Activated naive CD4-positive, alpha-beta T cell treated with anti-CD3 and anti-CD28 coated beads, Interleukin-2, amount 50 U/mL, for 72 hours (primary cell): ENCODE measurements at regions not wholly inside any gene's neighbourhood (a gene's known extent, or its start where the extent isn't known, plus 50 kb on each side); places are given as distances from the start of the nearest gene placed in this dataset.

Experiments
- ATAC-seq, 2 donors: fragments of 150-1000 bp; cut with Tn5 transposase; 2 replicates each; pipeline ENCODE4 v1.10.0; 2021; ENCODE audit warnings: mild to moderate bottlenecking in 2 of 2, moderate library complexity in 2 of 2
- DNase-seq, 2 donors: peaks; one replicate each; pipeline ENCODE4 v3.0.0; 2021 to 2022; ENCODE audit warnings: low spot score in 2 of 2
- H3K27ac Mint-ChIP-seq, 2 donors: one replicate each; pipeline ENCODE4 v1.8.0; 2022; ENCODE audit warnings: mild to moderate bottlenecking in 2 of 2, mixed read lengths in 2 of 2
- H3K36me3 Mint-ChIP-seq, 2 donors: one replicate each; pipeline ENCODE4 v1.8.0; 2022; ENCODE audit warnings: mixed read lengths in 2 of 2
- H3K9me3 Mint-ChIP-seq, 2 donors: one replicate each; pipeline ENCODE4 v1.8.0; 2022; ENCODE audit warnings: mixed read lengths in 2 of 2

- ATAC-seq (no peak), DNase-seq (no peak)
Measured at GRCh38 chr1:68320349-68320748, 88.0 kb upstream of the WLS start.

GRCh38 chr1:68319907-68320306 lies 87.6 kb upstream of the WLS start:
- no peaks in the 10 kb centered on the region for H3K36me3 Mint-ChIP-seq
- peaks cover 0 to 4% of the 10 kb centered on the region in 2 donors for H3K9me3 Mint-ChIP-seq
- DNase-seq, result no peak
- ATAC-seq, result no peak
- no peak overlapping the region for H3K27ac Mint-ChIP-seq

More at GRCh38 chr1:68320349-68320748, 88.0 kb upstream of the WLS start:
- H3K36me3 Mint-ChIP-seq, result no peaks in the 10 kb centered on the region
- H3K27ac Mint-ChIP-seq, result no peak overlapping the region
- peaks cover 0 to 4% of the 10 kb centered on the region in 2 donors for H3K9me3 Mint-ChIP-seq

GRCh38 chr1:68317543-68317942 lies 85.2 kb upstream of the WLS start:
- H3K9me3 Mint-ChIP-seq, result peaks cover 0 to 4% of the 10 kb centered on the region in 2 donors
- no peak overlapping the region for H3K27ac Mint-ChIP-seq
- no peak for DNase-seq
- ATAC-seq, result no peak
- no peaks in the 10 kb centered on the region for H3K36me3 Mint-ChIP-seq

GRCh38 chr1:68314151-68314780 lies 81.9 kb upstream of the WLS start:
- H3K27ac Mint-ChIP-seq, result no peak overlapping the region
- no peak for ATAC-seq
- peaks cover 0 to 7% of the 10 kb centered on the region in 2 donors for H3K9me3 Mint-ChIP-seq

GRCh38 chr1:68313735-68314134 lies 81.4 kb upstream of the WLS start:
- Mint-ChIP-seq H3K27ac (no peak overlapping the region), H3K36me3 (no peaks in the 10 kb centered on the region), H3K9me3 (peaks cover 0 to 7% of the 10 kb centered on the region in 2 donors)
- ATAC-seq (no peak), DNase-seq (no peak)

More at GRCh38 chr1:68314151-68314780, 81.9 kb upstream of the WLS start:
- no peaks in the 10 kb centered on the region for H3K36me3 Mint-ChIP-seq
- no peak for DNase-seq

GRCh38 chr1:68308034-68308433 lies 75.7 kb upstream of the WLS start:
- no peak for DNase-seq
- H3K27ac Mint-ChIP-seq, result no peak overlapping the region
- H3K9me3 Mint-ChIP-seq, result peaks cover 0 to 3% of the 10 kb centered on the region in 2 donors
- no peaks in the 10 kb centered on the region for H3K36me3 Mint-ChIP-seq
- ATAC-seq, result no peak

- no peaks in the 10 kb centered on the region for H3K36me3 Mint-ChIP-seq
- ATAC-seq (no peak), DNase-seq (no peak)
- peaks cover 0 to 3% of the 10 kb centered on the region in 2 donors for H3K9me3 Mint-ChIP-seq
- H3K27ac Mint-ChIP-seq, result no peak overlapping the region
Measured at GRCh38 chr1:68307378-68307787, 75.1 kb upstream of the WLS start.

GRCh38 chr1:68301471-68302001 lies 69.2 kb upstream of the WLS start:
- Mint-ChIP-seq H3K36me3 (no peaks in the 10 kb centered on the region), H3K27ac (no peak overlapping the region), H3K9me3 (no peaks in the 10 kb centered on the region)
- no peak for ATAC-seq
- no peak for DNase-seq

- DNase-seq, result no peak
- no peak for ATAC-seq
- Mint-ChIP-seq H3K27ac (no peak overlapping the region), H3K36me3 (no peaks in the 10 kb centered on the region), H3K9me3 (no peaks in the 10 kb centered on the region)
Measured at GRCh38 chr1:68294367-68295066, 62.2 kb upstream of the WLS start.

GRCh38 chr1:68293609-68294366 lies 61.5 kb upstream of the WLS start:
- H3K36me3 Mint-ChIP-seq, result no peaks in the 10 kb centered on the region
- H3K27ac Mint-ChIP-seq, result no peak overlapping the region
- ATAC-seq (no peak), DNase-seq (no peak)
- no peaks in the 10 kb centered on the region for H3K9me3 Mint-ChIP-seq

GRCh38 chr1:68293122-68293521 lies 60.8 kb upstream of the WLS start:
- Mint-ChIP-seq H3K9me3 (no peaks in the 10 kb centered on the region), H3K27ac (no peak overlapping the region), H3K36me3 (no peaks in the 10 kb centered on the region)
- DNase-seq (no peak), ATAC-seq (no peak)

GRCh38 chr1:68291688-68292384 lies 59.5 kb upstream of the WLS start:
- H3K27ac Mint-ChIP-seq, result no peak overlapping the region
- DNase-seq, result no peak
- no peaks in the 10 kb centered on the region for H3K9me3 Mint-ChIP-seq
- no peaks in the 10 kb centered on the region for H3K36me3 Mint-ChIP-seq
- ATAC-seq, result no peak

- ATAC-seq, result no peak
- no peak overlapping the region for H3K27ac Mint-ChIP-seq
- no peaks in the 10 kb centered on the region for H3K36me3 Mint-ChIP-seq
Measured at GRCh38 chr1:68287241-68287640, 54.9 kb upstream of the WLS start.

GRCh38 chr1:68285046-68285445 lies 52.7 kb upstream of the WLS start:
- DNase-seq (no peak), ATAC-seq (no peak)
- no peaks in the 10 kb centered on the region for H3K36me3 Mint-ChIP-seq
- no peak overlapping the region for H3K27ac Mint-ChIP-seq
- H3K9me3 Mint-ChIP-seq, result peaks cover 0 to 4% of the 10 kb centered on the region in 2 donors

More at GRCh38 chr1:68287241-68287640, 54.9 kb upstream of the WLS start:
- H3K9me3 Mint-ChIP-seq, result no peaks in the 10 kb centered on the region
- DNase-seq, result no peak

GRCh38 chr1:68281946-68282615 lies 49.8 kb upstream of the WLS start:
- ATAC-seq, result no peak
- Mint-ChIP-seq H3K9me3 (peaks cover 0 to 4% of the 10 kb centered on the region in 2 donors), H3K27ac (no peak overlapping the region), H3K36me3 (no peaks in the 10 kb centered on the region)
- no peak for DNase-seq
